HuH-7.5 (cell line): ENCODE measurements at regions not wholly inside any gene's neighbourhood (a gene's known extent, or its start where the extent isn't known, plus 50 kb on each side); places are given as distances from the start of the nearest gene placed in this dataset.
"Not testable (repeated sequence)": the region's sequence is repeated elsewhere in the genome, so short reads cannot be mapped to it uniquely, and the experiment has no call there.

ENCODE experiments used
- DNase-seq: peaks from one replicate; pipeline ENCODE4 v3.0.0; 2011; ENCODE audit warnings: low spot score

DNA sequence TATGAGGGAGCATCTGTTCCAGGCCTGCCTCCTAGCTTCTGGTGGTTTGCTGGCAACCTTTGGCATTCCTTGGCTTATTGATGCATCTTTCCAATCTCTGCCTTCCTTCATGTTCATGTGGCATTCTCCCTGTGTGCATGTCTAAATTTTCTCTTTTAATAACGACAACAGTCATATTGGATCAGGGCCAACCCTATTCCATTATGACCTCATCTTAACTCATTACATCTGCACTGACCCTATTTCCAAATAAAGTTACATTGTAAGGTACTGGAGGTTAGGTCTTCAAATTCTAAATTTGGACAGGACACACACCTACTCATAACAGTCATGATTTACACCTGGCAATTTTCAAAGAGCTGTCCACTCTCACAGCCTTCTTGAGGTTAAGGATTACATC, 117.2 kb upstream of the FGGY start:
- no peak for DNase-seq

GRCh38 chr1:59180735-59181134, 116.2 kb upstream of the FGGY start:
- no peak for DNase-seq

- DNase-seq: no peak
Observed at GRCh38 chr1:59183749-59184317, 113.1 kb upstream of the FGGY start.

DNA sequence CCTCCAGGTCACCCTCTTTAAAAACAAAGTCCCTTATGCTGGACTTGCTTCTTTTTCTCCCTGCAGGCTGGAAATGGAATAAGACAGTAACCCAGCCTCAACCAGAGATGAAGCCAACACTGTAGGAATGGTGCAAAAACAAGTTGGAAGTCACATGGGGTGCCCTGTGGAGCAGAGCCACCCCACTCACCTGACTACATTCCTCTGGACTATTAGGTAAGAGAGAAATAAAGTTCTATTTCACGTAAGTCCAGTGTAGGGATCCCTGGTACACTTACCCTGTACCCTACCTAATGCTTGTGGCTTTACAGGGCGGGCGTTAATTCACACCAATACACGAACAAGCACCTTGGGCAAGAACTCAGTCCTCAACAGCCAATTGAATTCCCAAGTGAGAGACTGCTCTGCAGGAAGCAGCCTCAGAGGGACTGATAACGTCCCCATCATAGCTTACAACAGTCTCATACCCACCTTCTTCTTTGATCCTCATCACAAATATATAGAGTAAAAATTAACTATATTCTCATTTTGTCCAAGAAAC, 112.5 kb upstream of the FGGY start:
- no peak for DNase-seq

DNA sequence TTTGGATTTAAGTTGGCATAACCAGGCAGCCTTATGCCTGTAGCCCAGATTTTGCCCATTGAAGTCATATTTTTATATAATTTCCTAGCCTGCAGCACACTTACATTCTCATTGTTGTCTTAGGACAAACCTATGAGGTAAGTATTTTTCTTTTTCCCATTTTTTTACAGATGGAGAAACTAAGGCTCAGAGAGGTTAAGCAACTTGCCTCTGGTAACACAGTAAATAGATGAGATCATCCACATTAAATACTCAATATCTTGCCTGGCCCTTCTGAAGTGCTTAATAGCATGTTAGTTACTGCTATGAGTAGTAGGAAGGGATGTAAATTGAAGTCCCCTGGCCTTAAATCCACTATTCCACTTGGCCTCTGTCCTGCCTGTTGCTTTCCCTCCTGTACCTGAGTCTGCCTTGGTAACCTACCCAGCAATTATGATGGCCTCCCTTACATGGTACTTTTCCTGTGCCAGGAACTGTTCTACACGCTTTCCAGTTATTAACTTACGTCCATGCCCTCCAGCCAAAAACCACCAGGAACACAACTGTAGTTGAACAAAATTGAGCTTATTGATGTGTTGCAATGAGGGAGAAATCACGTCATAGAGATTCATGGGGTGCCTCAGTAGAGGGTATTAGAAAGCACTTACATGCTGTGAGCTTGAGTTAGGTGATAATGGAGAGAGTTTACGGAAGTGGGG, 111.6 kb upstream of the FGGY start:
- no peak for DNase-seq

- peak; percentile 13 for DNase-seq
Observed at GRCh38 chr1:59186656-59187055, 110.2 kb upstream of the FGGY start.

- DNase-seq: no peak
Observed at GRCh38 chr1:59188413-59189213, 108.3 kb upstream of the FGGY start.

- DNase-seq: no peak
Observed at GRCh38 chr1:59193443-59194093, 103.3 kb upstream of the FGGY start.

GRCh38 chr1:59194621-59195020, 102.3 kb upstream of the FGGY start:
- no peak for DNase-seq

DNA sequence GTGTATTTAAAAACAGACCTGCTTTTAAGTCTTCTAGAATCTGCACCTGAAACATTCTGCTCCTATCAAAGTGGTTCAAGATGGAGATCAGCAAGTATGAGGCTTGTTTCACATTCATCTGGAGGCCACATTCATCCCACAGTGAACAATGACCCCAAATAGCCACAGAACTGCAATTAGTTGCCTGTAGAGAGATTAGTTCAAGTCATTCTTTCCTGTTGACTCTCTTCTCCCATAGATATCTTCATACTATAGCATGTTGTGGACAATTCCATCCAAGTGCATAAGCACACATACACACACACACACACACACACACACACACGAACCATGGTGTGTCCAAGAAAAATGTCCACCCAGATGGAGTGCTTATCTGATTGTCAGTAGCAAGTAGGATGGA, 101.7 kb upstream of the FGGY start:
- no peak for DNase-seq

GRCh38 chr1:59198564-59198963, 98.3 kb upstream of the FGGY start:
- no peak for DNase-seq

DNA sequence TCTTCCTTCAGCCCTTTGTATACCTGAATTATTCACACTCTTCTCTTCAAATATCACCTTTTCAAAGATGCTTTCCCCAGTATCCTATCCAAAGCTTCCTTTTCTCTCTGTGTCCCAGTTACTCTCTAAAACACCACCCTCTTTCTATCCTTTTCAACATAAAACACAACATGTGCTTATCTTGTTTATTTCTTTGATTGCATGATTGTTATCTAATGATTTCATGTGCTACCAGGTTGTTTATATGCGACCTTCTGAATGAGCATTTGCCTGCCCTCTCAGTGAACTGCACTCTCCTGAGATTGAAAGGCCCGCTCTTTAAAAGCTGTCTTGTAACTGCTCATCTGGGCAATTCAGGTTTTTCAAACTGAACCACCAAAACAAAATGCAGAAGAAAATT, 97.7 kb upstream of the FGGY start:
- DNase-seq: no peak

- no peak for DNase-seq
Observed at GRCh38 chr1:59199719-59200376, 97.0 kb upstream of the FGGY start.

GRCh38 chr1:59201341-59201740, 95.6 kb upstream of the FGGY start:
- no peak for DNase-seq

DNA sequence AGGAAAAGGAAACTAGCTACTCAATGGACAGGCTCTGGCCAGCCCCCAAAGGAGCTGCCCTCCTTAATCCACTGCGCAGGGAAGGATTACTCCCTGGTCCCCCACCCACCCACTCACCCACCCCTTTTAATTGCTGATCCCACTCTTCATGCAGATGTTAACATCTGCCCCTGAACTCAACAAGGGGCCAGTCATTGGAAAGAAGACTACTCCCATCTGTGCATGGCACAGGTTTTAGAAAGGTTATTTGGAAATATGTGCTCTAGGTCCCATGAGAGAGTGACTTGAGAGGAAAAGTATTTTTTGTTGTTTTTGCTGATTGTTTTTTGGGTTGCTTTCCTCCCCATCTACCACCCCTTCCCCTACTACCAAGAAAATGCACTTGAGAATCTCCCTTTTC, 94.4 kb upstream of the FGGY start:
- no peak for DNase-seq

DNA sequence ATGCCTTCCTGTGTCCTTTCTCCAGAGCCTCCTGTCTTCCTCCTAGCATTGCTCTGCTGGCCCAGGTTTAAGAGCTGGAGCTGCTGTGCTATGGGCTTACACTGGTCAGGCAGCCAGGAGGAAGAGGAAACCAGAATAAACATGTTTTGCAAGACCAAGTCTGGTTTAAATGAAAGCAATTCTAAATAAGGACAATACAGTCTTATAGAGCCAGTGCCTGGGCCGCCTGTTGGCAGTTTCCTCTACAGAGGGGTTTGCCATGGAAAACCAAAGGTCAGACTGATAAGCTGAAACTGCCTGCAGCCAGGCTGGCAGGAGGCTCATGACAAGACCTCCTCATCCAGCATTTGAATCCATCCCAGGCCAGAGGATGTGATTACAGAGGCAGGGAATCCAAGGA, 92.9 kb upstream of the FGGY start:
- DNase-seq: peak; percentile 13

GRCh38 chr1:59206616-59207015, 90.3 kb upstream of the FGGY start:
- DNase-seq: not testable (repeated sequence)

DNA sequence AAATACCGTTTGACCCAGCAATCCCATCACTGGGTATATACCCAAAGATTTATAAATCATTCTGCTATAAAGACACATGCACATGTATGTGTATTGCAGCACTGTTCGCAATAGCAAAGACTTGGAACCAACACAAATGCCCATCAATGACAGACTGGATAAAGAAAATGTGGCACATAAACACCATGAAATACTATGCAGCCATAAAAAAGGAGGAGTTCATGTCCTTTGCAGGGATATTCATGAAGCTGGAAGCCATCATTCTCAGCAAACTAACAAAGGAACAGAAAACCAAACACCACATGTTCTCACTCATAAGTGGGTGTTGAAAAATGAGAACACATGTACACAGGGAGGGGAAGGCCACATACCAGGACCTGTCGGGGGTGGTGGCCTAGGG, 86.5 kb upstream of the FGGY start:
- not testable (repeated sequence) for DNase-seq

DNA sequence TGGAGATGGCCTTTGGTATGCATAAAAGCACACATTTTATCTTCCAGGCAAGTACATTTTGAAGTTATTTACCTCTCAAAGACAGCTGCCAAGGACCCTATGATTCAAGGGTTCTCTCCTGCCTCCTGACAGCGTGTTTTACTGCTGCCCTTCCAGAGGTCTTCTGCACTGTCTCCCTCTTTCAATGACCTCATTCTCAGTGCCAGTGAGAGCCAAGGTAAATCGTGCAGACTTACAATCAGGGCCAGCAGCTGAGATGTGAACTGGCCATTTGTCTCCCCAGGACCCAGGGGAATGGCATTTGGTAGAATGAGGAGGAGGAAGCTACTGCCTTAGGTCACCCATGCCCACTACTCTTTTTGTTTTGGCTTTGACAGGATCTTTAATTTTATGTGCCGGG, 84.2 kb upstream of the FGGY start:
- DNase-seq: no peak

GRCh38 chr1:59214248-59215208, 82.4 kb upstream of the FGGY start:
- peak; percentile 22 for DNase-seq

- no peak for DNase-seq
Observed at GRCh38 chr1:59215766-59216291, 81.1 kb upstream of the FGGY start.
